ENCODE measurements at regions not wholly inside any gene's neighbourhood (a gene's known extent, or its start where the extent isn't known, plus 50 kb on each side); places are given as distances from the start of the nearest gene placed in this dataset.

- TF ChIP-seq CTCF (optimal IDR thresholded peaks at IDR 0.05 in 1 of 3, IDR thresholded peaks at IDR 0.05 in 1 of 3, conservative IDR thresholded peaks at IDR 0.05 in 1 of 3; ENCODE audit: extremely low read depth in 1 of 3, insufficient read depth in 2 of 3, low read length in 3 of 3): no peak
- TF ChIP-seq EZH2 (IDR thresholded peaks at IDR 0.05; ENCODE audit: low read length): no peak
These were observed 60.9 kb upstream of the RAB6C start for GRCh38 chr2:129918604-129919003.
